Osteocyte (in vitro differentiated cells): ENCODE measurements at regions not wholly inside any gene's neighbourhood (a gene's known extent, or its start where the extent isn't known, plus 50 kb on each side); places are given as distances from the start of the nearest gene placed in this dataset.
"Not testable (repeated sequence)": the region's sequence is repeated elsewhere in the genome, so short reads cannot be mapped to it uniquely, and the experiment has no call there.

Source experiments
- DNase-seq: peaks from one replicate; pipeline ENCODE4 v3.0.0; 2021; ENCODE audit warnings: mixed read lengths; ENCODE audit not compliant: unreplicated experiment; ENCODE audit errors: extremely low spot score
- H3K27ac Mint-ChIP-seq: one replicate; pipeline ENCODE4 v1.8.0; 2021; ENCODE audit warnings: mild to moderate bottlenecking, mixed read lengths; ENCODE audit not compliant: unreplicated experiment
- H3K27me3 Mint-ChIP-seq: one replicate; pipeline ENCODE4 v1.8.0; 2021; ENCODE audit warnings: mixed read lengths; ENCODE audit not compliant: unreplicated experiment
- H3K36me3 Mint-ChIP-seq: one replicate; pipeline ENCODE4 v1.8.0; 2021; ENCODE audit warnings: mixed read lengths; ENCODE audit not compliant: unreplicated experiment
- H3K4me1 Mint-ChIP-seq: one replicate; pipeline ENCODE4 v1.8.0; 2021; ENCODE audit warnings: mixed read lengths; ENCODE audit not compliant: unreplicated experiment
- H3K4me3 Mint-ChIP-seq: one replicate; pipeline ENCODE4 v1.8.0; 2021; ENCODE audit warnings: mild to moderate bottlenecking, moderate library complexity, mixed read lengths; ENCODE audit not compliant: unreplicated experiment
- H3K9me3 Mint-ChIP-seq: one replicate; pipeline ENCODE4 v1.8.0; 2021; ENCODE audit warnings: mixed read lengths; ENCODE audit not compliant: unreplicated experiment
- CTCF ChIP-seq: fragments of 200-600 bp; sonication (generic); IDR thresholded peaks from 2 replicates; pipeline ENCODE4 v1.5.0; 2021; ENCODE audit warnings: antibody characterized with exemption, mild to moderate bottlenecking, moderate library complexity

DNA sequence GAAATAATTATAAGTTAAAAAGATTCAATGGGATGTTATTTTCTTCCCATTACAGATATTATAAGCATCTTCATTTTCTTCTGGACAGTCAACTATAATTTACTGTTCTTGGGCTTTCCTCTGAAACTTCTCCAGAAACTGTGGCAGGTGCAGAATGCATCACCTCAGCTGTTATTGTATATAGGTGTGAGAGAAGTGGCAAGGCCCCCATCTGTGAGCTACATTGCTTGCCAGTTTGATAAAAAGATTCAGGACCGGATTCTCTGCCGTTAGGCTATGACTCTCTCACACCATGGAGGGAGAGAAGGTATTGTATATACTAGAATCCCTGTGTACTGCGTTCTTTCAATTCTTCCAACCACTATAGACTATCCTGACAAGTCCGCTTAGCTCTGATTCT lies 135.8 kb upstream of the CENPW start:
- DNase-seq = no peak
- TF ChIP-seq CTCF = no peak
- H3K27ac Mint-ChIP-seq = no peak overlapping the region
- H3K4me3 Mint-ChIP-seq = no peak overlapping the region
- H3K27me3 Mint-ChIP-seq = no peaks in the 10 kb centered on the region
- no peaks in the 10 kb centered on the region for H3K9me3 Mint-ChIP-seq
- no peaks in the 10 kb centered on the region for H3K36me3 Mint-ChIP-seq
- no peaks in the 10 kb centered on the region for H3K4me1 Mint-ChIP-seq

DNA sequence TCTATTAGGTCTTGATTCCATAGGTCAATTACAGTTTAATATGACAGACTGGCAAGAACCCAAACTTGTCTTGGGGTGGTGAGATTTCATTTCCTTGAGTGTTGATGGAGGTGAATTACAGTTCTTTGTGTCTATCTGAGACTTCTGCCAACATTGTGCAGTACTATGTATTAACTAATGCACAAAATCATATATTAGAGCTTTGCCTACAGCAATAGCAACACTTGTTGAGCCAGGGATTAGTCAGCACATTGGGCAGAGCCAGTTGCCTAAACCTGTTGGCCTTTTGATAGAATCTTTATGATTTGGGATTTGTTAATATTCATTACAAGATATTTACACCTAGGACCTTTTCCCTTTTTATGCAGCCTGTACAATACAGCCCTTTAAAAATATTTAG lies 135.3 kb upstream of the CENPW start:
- H3K27me3 Mint-ChIP-seq = no peaks in the 10 kb centered on the region

GRCh38 chr6:126206504-126207246 lies 133.2 kb upstream of the CENPW start:
- no peaks in the 10 kb centered on the region for H3K9me3 Mint-ChIP-seq
- DNase-seq = no peak
- H3K36me3 Mint-ChIP-seq = no peaks in the 10 kb centered on the region
- no peaks in the 10 kb centered on the region for H3K4me1 Mint-ChIP-seq
- no peak for TF ChIP-seq CTCF
- H3K27ac Mint-ChIP-seq = no peak overlapping the region
- H3K27me3 Mint-ChIP-seq = no peaks in the 10 kb centered on the region
- H3K4me3 Mint-ChIP-seq = no peak overlapping the region

More for the DNA sequence above, 135.3 kb upstream of the CENPW start:
- no peak for DNase-seq
- TF ChIP-seq CTCF = no peak
- H3K27ac Mint-ChIP-seq = no peak overlapping the region
- H3K4me1 Mint-ChIP-seq = no peaks in the 10 kb centered on the region
- no peaks in the 10 kb centered on the region for H3K36me3 Mint-ChIP-seq
- no peak overlapping the region for H3K4me3 Mint-ChIP-seq
- H3K9me3 Mint-ChIP-seq = no peaks in the 10 kb centered on the region

DNA sequence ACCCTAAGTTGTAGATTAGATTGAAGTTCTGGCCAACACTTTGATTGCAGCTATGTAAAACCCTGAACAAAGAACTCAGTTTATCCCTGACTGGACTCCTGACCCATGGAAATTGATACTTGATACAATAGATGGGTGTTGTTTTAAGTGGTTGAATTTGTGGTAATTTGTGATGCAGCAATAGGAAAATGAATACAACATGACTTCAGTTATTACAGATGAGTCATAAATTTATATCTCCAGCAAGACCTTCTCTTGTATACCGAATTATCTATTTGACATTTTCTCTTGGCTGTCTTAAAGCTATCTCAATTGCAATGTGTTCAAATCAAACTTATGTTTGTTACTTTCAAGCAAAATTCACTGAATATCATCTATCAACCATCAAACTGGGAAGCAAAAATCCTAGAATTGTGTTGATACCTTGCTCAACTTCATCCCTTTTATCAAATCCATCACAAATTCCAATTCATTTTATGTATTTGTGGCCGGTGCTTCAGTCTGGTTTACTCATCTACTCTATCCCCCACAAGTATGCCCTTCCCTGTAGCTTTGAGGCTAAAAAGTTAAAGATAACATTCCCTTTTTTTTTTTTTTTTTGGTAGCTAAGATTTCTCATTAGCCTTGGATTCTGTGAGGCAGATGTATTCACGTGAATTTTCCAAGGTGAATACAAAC lies 129.4 kb upstream of the CENPW start:
- H3K27ac Mint-ChIP-seq = no peak overlapping the region
- no peak for DNase-seq
- no peak overlapping the region for H3K4me3 Mint-ChIP-seq
- H3K36me3 Mint-ChIP-seq = no peaks in the 10 kb centered on the region
- TF ChIP-seq CTCF = no peak
- H3K9me3 Mint-ChIP-seq = no peaks in the 10 kb centered on the region
- H3K27me3 Mint-ChIP-seq = peaks cover 21% of the 10 kb centered on the region
- no peaks in the 10 kb centered on the region for H3K4me1 Mint-ChIP-seq

DNA sequence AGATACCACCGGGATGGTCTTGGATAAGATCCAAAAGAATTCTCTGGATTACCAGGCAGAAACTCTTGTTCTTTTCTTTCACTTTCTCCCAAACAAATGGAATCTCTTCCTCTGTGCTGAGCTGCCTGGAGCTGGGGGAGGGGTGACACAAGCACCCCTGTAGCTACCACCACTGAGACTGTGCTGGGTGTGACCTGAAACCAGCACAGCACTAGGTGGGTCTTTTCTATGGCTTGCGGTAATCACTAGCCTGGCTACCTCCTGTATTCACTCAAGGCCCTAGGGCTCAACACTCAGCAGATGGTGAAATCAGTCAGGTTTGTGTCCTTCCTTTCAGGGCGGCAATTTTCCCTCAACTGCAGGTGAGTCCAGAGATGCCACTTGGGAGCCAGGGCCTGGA lies 122.4 kb upstream of the CENPW start:
- Mint-ChIP-seq H3K27me3 (peaks cover 27% of the 10 kb centered on the region), H3K4me1 (no peaks in the 10 kb centered on the region), H3K4me3 (no peak overlapping the region), H3K36me3 (no peaks in the 10 kb centered on the region), H3K27ac (no peak overlapping the region), H3K9me3 (peaks cover 4% of the 10 kb centered on the region)
- no peak for DNase-seq
- TF ChIP-seq CTCF = no peak

GRCh38 chr6:126220901-126221300 lies 119.0 kb upstream of the CENPW start:
- not testable (repeated sequence) for H3K27ac Mint-ChIP-seq, H3K9me3 Mint-ChIP-seq, DNase-seq, H3K36me3 Mint-ChIP-seq, H3K27me3 Mint-ChIP-seq, H3K4me1 Mint-ChIP-seq, H3K4me3 Mint-ChIP-seq
